Epithelial cell of esophagus (primary cell): ENCODE measurements at regions not wholly inside any gene's neighbourhood (a gene's known extent, or its start where the extent isn't known, plus 50 kb on each side); places are given as distances from the start of the nearest gene placed in this dataset.

ENCODE experiments used
- DNase-seq: peaks from one replicate; pipeline ENCODE4 v3.0.0; 2010; ENCODE audit warnings: low read depth
- H3K4me3 ChIP-seq: 2 replicates; pipeline ENCODE4 v1.5.1; 2011; ENCODE audit warnings: mild to moderate bottlenecking, low read length, control low read depth
- TF ChIP-seq, protein P1 (sequence below): IDR thresholded peaks from 2 replicates; pipeline ENCODE4 v1.5.1; 2011; ENCODE audit warnings: low read depth, mild to moderate bottlenecking, low read length, control low read depth, inconsistent platforms; ENCODE audit not compliant: insufficient read depth; ENCODE audit errors: missing control alignments

- no peak overlapping the region for H3K4me3 ChIP-seq
- peak; percentile 85 for DNase-seq
- TF ChIP-seq, protein P1, sequence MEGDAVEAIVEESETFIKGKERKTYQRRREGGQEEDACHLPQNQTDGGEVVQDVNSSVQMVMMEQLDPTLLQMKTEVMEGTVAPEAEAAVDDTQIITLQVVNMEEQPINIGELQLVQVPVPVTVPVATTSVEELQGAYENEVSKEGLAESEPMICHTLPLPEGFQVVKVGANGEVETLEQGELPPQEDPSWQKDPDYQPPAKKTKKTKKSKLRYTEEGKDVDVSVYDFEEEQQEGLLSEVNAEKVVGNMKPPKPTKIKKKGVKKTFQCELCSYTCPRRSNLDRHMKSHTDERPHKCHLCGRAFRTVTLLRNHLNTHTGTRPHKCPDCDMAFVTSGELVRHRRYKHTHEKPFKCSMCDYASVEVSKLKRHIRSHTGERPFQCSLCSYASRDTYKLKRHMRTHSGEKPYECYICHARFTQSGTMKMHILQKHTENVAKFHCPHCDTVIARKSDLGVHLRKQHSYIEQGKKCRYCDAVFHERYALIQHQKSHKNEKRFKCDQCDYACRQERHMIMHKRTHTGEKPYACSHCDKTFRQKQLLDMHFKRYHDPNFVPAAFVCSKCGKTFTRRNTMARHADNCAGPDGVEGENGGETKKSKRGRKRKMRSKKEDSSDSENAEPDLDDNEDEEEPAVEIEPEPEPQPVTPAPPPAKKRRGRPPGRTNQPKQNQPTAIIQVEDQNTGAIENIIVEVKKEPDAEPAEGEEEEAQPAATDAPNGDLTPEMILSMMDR: no peak
Observed at GRCh38 chr15:47466357-47466756, 250.9 kb upstream of the SEMA6D start.

GRCh38 chr15:47470983-47471382 is 246.3 kb upstream of the SEMA6D start:
- TF ChIP-seq, protein P1: no peak
- H3K4me3 ChIP-seq: no peak overlapping the region
- no peak for DNase-seq

GRCh38 chr15:47473106-47473725 is 244.1 kb upstream of the SEMA6D start:
- no peak for DNase-seq
- TF ChIP-seq, protein P1: no peak
- no peak overlapping the region for H3K4me3 ChIP-seq

- no peak for DNase-seq
- H3K4me3 ChIP-seq: no peak overlapping the region
- TF ChIP-seq, protein P1: no peak
Observed at GRCh38 chr15:47473832-47474231, 243.5 kb upstream of the SEMA6D start.

DNA sequence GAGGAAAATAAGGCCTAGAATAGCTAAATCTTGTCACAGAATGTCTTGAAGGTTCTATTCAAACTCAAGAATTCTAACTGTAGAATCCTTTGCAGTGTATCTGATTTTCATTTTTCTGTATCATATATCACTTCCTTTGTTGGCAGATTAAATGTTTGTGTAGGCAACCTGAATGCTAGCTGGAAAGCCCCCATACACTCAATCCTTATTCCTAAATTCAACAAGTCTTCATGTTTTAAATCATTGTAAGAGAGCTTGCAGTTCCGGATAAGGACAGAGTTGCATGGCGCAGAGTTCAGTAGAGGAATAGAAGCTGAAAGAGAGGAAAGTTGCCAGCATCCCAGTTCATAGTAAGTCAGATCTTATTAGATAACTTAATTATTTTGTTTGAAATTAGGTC is 242.0 kb upstream of the SEMA6D start:
- no peak overlapping the region for H3K4me3 ChIP-seq
- TF ChIP-seq, protein P1: no peak
- DNase-seq: no peak

DNA sequence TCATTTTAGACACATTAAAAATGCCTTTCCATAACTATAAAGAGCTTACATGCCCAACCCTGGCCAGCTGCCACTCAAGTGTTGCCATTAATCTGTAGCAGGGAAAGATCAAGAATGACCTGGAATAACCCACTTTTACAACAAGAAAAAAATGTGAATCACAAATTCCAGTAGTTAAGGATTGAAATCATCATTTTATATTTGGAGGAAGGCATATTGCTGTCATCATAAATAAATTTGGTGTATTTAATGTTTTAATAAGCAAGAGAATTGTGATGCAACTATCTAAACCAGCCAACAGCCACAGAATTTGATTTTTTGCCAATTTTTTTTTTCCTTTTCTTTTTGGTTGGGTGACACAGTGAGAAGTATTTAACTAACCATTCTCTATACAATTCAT is 240.0 kb upstream of the SEMA6D start:
- no peak for DNase-seq
- TF ChIP-seq, protein P1: no peak
- no peak overlapping the region for H3K4me3 ChIP-seq

- no peak overlapping the region for H3K4me3 ChIP-seq
- no peak for DNase-seq
- TF ChIP-seq, protein P1: no peak
Observed at GRCh38 chr15:47484059-47484458, 233.2 kb upstream of the SEMA6D start.
